ENCODE measurements at regions not wholly inside any gene's neighbourhood (a gene's known extent, or its start where the extent isn't known, plus 50 kb on each side); places are given as distances from the start of the nearest gene placed in this dataset.

DNA sequence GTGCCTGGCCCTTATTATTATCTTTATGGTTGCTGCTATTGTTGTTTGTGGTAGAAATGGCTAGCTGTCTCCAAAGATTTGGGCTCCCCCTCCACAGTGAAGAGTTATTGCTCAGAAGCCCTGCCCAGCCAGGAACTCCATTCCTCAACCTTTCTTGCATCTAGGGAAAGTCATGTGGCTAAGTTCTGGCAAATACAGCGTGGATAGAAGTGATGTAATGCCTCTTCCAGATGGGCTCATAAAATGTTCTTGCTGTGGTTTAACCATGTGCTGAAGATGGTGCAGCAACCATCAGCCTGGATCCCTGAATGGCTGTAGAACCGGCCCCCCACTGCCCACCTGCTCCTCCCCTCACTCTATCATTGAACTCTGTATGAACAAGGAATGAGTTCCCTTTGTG lies 203.5 kb upstream of the E2F8 start:
- H3K27ac ChIP-seq, result no peak overlapping the region
- TF ChIP-seq, protein P1, sequence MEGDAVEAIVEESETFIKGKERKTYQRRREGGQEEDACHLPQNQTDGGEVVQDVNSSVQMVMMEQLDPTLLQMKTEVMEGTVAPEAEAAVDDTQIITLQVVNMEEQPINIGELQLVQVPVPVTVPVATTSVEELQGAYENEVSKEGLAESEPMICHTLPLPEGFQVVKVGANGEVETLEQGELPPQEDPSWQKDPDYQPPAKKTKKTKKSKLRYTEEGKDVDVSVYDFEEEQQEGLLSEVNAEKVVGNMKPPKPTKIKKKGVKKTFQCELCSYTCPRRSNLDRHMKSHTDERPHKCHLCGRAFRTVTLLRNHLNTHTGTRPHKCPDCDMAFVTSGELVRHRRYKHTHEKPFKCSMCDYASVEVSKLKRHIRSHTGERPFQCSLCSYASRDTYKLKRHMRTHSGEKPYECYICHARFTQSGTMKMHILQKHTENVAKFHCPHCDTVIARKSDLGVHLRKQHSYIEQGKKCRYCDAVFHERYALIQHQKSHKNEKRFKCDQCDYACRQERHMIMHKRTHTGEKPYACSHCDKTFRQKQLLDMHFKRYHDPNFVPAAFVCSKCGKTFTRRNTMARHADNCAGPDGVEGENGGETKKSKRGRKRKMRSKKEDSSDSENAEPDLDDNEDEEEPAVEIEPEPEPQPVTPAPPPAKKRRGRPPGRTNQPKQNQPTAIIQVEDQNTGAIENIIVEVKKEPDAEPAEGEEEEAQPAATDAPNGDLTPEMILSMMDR (conservative IDR thresholded peaks at IDR 0.05), result no peak

DNA sequence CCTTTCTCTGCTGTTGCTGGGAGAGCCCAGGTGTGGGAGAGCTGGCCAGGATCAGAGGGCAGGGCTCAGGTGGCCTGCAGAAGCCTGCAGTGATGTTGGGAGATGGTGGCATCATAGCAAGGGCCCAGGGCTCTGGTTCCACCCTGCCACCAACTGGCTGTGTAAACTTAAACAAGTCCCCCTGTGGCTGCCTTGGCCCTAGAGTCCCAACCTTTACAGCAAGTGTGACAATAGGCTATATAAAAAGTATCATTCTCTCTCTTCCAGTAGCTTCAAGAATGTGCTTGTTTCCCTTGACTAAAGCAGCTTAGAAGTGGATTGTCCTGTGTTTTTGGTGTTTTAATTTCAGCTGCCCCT lies 201.8 kb upstream of the E2F8 start:
- H3K27ac ChIP-seq, result no peak overlapping the region
- TF ChIP-seq, protein P1 (conservative IDR thresholded peaks at IDR 0.05), result no peak

DNA sequence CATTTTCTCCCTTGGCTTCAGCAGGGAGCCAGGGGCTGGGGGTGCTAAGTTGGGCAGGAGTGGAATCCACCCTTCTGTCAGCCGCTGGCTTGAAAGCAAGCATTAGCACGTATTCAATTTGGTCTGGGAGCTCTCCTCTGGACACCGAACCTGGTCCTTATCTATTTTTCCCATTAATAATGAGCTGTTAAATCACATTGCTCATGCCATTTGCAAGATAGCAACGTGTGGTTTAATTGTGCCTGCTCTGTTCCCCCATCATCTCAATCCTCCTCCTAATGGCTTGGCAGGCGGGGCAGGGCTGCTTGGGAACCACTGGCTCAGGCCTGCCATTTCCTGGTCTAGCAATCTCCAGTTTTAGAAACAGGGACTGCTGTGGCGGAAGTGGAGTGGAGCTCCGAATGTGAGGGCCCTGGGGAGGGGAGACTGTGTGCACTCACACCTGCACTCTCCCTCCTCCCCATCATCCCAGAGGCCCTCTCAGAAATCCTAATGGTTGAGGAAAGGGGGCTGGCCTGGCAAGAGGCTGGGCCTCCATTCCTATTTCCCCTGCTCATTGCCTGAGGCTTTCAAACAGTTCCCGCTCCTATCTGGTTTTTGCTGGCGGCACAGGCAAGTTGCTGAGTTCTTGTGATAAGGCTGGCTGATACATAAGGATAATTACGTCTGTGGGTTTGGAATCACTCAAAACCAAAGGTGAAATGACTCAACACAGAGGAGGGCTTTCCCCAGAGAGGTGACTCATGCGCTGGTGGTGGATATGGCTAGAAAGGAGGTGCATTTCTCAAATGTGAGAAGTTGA lies 201.2 kb upstream of the E2F8 start:
- TF ChIP-seq, protein P1 (conservative IDR thresholded peaks at IDR 0.05), result no peak
- no peak overlapping the region for H3K27ac ChIP-seq

DNA sequence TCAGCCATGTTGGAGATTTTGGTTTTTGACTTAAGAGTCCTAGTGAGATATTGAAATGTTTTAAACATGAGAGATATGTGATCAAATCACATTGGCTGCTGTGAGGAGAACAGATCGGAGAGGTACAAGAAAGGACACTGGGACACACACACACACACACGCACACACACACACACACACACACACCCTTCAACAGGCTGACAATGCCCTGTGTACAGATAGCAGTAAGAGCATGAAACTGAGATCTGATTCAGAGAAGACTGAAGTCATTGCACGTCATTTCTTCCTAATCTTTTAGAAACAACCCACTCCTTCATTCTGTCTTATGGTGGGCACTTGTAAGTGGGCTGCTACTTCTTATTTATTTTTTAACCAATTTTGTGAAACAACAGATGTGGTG lies 200.5 kb upstream of the E2F8 start:
- TF ChIP-seq, protein P1 (conservative IDR thresholded peaks at IDR 0.05), result no peak
- no peak overlapping the region for H3K27ac ChIP-seq

DNA sequence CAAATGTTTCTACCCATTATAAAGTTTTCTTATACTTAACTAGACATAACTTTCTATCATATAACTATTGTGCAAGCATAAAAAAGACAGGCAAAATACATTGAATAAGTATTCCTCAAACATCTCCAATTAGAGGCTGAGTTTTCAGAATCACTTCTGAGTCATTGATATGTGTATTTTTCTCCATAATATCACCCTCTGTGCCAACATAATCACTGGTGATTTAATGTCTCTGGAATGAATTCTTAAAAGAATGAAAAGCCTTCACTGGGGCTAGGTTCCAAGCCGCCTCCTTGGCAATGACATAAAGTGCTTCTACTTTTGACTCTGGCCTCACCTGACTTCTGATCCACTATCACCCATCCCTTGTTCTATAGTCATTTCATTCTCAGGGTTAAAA lies 197.0 kb upstream of the E2F8 start:
- H3K27ac ChIP-seq, result no peak overlapping the region
- TF ChIP-seq, protein P1 (conservative IDR thresholded peaks at IDR 0.05), result no peak

- H3K27ac ChIP-seq, result no peak overlapping the region
- TF ChIP-seq, protein P1 (conservative IDR thresholded peaks at IDR 0.05), result no peak
These were observed 196.2 kb upstream of the E2F8 start for GRCh38 chr11:19436932-19437331.

GRCh38 chr11:19435306-19435989 lies 194.7 kb upstream of the E2F8 start:
- H3K27ac ChIP-seq, result no peak overlapping the region
- TF ChIP-seq, protein P1 (conservative IDR thresholded peaks at IDR 0.05), result no peak
